GM21576 (cell line): ENCODE measurements at regions not wholly inside any gene's neighbourhood (a gene's known extent, or its start where the extent isn't known, plus 50 kb on each side); places are given as distances from the start of the nearest gene placed in this dataset.

Experiments
- ATAC-seq: cut with Tn5 transposase; IDR thresholded peaks from one replicate; pipeline ENCODE4 v1.9.1; 2021; ENCODE audit warnings: mild to moderate bottlenecking, moderate library complexity; ENCODE audit not compliant: unreplicated experiment

- no peak for ATAC-seq
These were observed 579.6 kb upstream of the CDH5 start for GRCh38 chr16:65786916-65787315.

- no peak for ATAC-seq
These were observed 582.6 kb upstream of the CDH5 start for GRCh38 chr16:65783709-65784474.

GRCh38 chr16:65782611-65783600 lies 583.6 kb upstream of the CDH5 start:
- ATAC-seq, result no peak

GRCh38 chr16:65781855-65782254 lies 584.6 kb upstream of the CDH5 start:
- ATAC-seq, result no peak

GRCh38 chr16:65781363-65781762 lies 585.1 kb upstream of the CDH5 start:
- no peak for ATAC-seq

GRCh38 chr16:65779201-65779600 lies 587.3 kb upstream of the CDH5 start:
- no peak for ATAC-seq

- ATAC-seq, result no peak
These were observed 589.8 kb upstream of the CDH5 start for GRCh38 chr16:65776639-65777183.

GRCh38 chr16:65775829-65776228 lies 590.7 kb upstream of the CDH5 start:
- ATAC-seq, result no peak

- no peak for ATAC-seq
These were observed 592.1 kb upstream of the CDH5 start for GRCh38 chr16:65774350-65774749.

GRCh38 chr16:65773301-65773874 lies 593.1 kb upstream of the CDH5 start:
- ATAC-seq, result no peak

GRCh38 chr16:65772134-65772732 lies 594.3 kb upstream of the CDH5 start:
- ATAC-seq, result no peak

- no peak for ATAC-seq
These were observed 594.8 kb upstream of the CDH5 start for GRCh38 chr16:65771707-65772106.

GRCh38 chr16:65770752-65771151 lies 595.7 kb upstream of the CDH5 start:
- ATAC-seq, result no peak

GRCh38 chr16:65769776-65770438 lies 596.6 kb upstream of the CDH5 start:
- ATAC-seq, result no peak

GRCh38 chr16:65769055-65769465 lies 597.4 kb upstream of the CDH5 start:
- no peak for ATAC-seq

- ATAC-seq, result no peak
These were observed 599.4 kb upstream of the CDH5 start for GRCh38 chr16:65767125-65767524.

GRCh38 chr16:65763640-65764305 lies 602.7 kb upstream of the CDH5 start:
- no peak for ATAC-seq

- no peak for ATAC-seq
These were observed 605.6 kb upstream of the CDH5 start for GRCh38 chr16:65760874-65761273.

GRCh38 chr16:65758620-65759019 lies 607.9 kb upstream of the CDH5 start:
- ATAC-seq, result no peak

GRCh38 chr16:65757064-65757463 lies 609.4 kb upstream of the CDH5 start:
- ATAC-seq, result no peak
